ENCODE measurements at regions not wholly inside any gene's neighbourhood (a gene's known extent, or its start where the extent isn't known, plus 50 kb on each side); places are given as distances from the start of the nearest gene placed in this dataset.

DNA sequence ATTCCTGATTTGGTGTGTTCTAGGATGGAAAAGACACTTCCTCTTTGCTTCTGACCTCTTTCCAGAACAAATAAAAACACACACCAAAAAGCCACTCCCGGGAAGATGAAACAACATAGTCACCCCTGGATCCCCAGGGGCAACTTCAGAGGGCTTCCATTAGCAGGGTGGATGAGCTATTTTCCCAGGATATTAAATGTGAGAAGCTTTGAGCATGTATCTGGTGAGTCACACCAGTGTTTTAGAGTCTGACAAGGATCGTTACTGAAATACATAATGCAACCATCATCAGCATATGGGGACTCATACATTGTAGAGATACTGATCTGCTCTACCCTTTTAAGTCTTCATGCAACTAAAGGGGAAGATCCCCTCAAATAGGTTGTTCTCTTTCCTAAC lies 115.5 kb upstream of the ZNF438 start:
- TF ChIP-seq, protein P1, sequence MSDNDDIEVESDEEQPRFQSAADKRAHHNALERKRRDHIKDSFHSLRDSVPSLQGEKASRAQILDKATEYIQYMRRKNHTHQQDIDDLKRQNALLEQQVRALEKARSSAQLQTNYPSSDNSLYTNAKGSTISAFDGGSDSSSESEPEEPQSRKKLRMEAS (IDR thresholded peaks at IDR 0.05; ENCODE audit: low read depth, low read length), result no peak
- TF ChIP-seq POLR2A (IDR thresholded peaks at IDR 0.05; ENCODE audit: extremely low read depth, insufficient read length), result no peak
- TF ChIP-seq, protein P2, sequence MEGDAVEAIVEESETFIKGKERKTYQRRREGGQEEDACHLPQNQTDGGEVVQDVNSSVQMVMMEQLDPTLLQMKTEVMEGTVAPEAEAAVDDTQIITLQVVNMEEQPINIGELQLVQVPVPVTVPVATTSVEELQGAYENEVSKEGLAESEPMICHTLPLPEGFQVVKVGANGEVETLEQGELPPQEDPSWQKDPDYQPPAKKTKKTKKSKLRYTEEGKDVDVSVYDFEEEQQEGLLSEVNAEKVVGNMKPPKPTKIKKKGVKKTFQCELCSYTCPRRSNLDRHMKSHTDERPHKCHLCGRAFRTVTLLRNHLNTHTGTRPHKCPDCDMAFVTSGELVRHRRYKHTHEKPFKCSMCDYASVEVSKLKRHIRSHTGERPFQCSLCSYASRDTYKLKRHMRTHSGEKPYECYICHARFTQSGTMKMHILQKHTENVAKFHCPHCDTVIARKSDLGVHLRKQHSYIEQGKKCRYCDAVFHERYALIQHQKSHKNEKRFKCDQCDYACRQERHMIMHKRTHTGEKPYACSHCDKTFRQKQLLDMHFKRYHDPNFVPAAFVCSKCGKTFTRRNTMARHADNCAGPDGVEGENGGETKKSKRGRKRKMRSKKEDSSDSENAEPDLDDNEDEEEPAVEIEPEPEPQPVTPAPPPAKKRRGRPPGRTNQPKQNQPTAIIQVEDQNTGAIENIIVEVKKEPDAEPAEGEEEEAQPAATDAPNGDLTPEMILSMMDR (IDR thresholded peaks at IDR 0.05; ENCODE audit: low read depth, low read length), result no peak
- TF ChIP-seq MYC (IDR thresholded peaks at IDR 0.05; ENCODE audit: low read depth, low read length), result no peak
- DNase-seq (ENCODE audit: low read depth), result peak; percentile 52
- H3K4me3 ChIP-seq (ENCODE audit: low read depth, low read length), result peak overlapping the region; percentile 55

DNA sequence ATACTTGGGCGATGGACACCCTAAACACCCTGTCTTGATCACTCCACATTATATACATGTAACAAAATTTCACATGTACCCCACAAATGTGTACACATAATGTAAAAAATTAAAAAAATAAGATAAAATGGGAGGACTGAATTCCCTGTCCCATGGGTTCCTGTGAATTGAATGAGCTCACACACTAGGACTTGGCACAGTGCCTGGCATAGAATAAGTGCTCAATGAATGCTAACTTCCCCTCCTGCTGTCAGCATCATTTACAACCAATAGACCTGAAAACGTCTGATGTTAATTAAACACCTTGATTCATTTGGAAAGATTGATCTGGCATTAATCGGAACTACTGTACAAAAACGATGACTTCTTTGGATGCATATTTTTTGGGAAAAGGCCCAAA lies 117.3 kb upstream of the ZNF438 start:
- no peak for DNase-seq (ENCODE audit: low read depth)
- TF ChIP-seq, protein P1 (IDR thresholded peaks at IDR 0.05; ENCODE audit: low read depth, low read length), result no peak
- TF ChIP-seq POLR2A (IDR thresholded peaks at IDR 0.05; ENCODE audit: extremely low read depth, insufficient read length) (no peak), MYC (IDR thresholded peaks at IDR 0.05; ENCODE audit: low read depth, low read length) (no peak)
- TF ChIP-seq, protein P2 (IDR thresholded peaks at IDR 0.05; ENCODE audit: low read depth, low read length), result no peak
- no peak overlapping the region for H3K4me3 ChIP-seq (ENCODE audit: low read depth, low read length)

DNA sequence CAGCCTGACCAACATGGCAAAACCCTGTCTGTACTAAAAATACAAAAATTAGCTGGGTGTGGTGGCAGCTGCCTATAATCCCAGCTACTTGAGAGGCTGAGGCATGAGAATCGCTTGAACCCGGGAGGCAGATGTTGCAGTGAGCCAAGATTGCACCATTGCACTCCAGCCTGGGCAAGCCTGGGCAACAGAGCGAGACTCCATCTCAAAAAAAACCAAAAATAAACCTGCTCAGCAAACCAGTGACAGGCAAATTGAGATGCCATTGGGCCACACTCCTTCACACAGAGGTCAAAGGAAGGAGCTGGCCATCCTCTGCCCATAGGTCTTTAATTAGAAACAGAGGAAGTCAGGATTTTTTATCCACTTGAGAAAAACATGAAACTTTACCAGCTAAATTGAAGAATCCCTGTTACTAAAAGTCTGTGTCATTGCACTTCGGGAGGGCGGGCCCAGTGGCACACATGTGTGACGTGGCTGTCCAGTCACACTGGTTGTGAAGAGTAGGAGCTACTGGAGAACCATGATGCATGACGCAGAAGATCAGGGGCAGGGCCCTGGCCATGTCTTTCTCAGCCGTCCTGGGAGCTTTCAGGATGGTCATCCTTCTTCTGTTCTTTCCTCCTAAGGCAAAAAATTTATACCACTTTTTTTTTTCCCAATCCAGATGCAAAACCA lies 118.3 kb upstream of the ZNF438 start:
- no peak for DNase-seq (ENCODE audit: low read depth)

DNA sequence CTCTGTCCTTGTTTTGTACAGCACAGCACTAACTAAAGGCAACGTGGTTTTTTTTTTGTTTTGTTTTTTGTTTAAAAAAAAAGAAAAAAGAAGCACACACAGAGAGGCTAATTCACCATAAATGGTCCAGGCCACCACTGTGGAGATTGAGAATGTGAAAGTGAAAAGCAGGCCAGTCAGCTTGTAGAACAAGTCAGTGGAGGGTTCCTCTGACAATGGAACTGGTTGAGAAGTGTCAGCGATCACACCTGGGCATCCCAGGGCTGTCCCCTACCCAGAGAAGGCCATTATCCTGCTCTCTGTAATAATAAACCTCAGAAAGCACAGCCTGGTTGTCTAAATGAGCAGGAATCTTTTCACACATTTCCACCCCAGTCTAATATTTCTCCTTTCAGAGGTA lies 119.6 kb upstream of the ZNF438 start:
- no peak overlapping the region for H3K4me3 ChIP-seq (ENCODE audit: low read depth, low read length)
- TF ChIP-seq, protein P1 (IDR thresholded peaks at IDR 0.05; ENCODE audit: low read depth, low read length), result no peak
- no peak for TF ChIP-seq POLR2A (IDR thresholded peaks at IDR 0.05; ENCODE audit: extremely low read depth, insufficient read length)
- no peak for DNase-seq (ENCODE audit: low read depth)

More for the DNA sequence above, 118.3 kb upstream of the ZNF438 start:
- no peak overlapping the region for H3K4me3 ChIP-seq (ENCODE audit: low read depth, low read length)
- TF ChIP-seq, protein P2 (IDR thresholded peaks at IDR 0.05; ENCODE audit: low read depth, low read length), result no peak
- TF ChIP-seq, protein P1 (IDR thresholded peaks at IDR 0.05; ENCODE audit: low read depth, low read length), result no peak
- TF ChIP-seq POLR2A (IDR thresholded peaks at IDR 0.05; ENCODE audit: extremely low read depth, insufficient read length), result no peak
- TF ChIP-seq MYC (IDR thresholded peaks at IDR 0.05; ENCODE audit: low read depth, low read length), result no peak

DNA sequence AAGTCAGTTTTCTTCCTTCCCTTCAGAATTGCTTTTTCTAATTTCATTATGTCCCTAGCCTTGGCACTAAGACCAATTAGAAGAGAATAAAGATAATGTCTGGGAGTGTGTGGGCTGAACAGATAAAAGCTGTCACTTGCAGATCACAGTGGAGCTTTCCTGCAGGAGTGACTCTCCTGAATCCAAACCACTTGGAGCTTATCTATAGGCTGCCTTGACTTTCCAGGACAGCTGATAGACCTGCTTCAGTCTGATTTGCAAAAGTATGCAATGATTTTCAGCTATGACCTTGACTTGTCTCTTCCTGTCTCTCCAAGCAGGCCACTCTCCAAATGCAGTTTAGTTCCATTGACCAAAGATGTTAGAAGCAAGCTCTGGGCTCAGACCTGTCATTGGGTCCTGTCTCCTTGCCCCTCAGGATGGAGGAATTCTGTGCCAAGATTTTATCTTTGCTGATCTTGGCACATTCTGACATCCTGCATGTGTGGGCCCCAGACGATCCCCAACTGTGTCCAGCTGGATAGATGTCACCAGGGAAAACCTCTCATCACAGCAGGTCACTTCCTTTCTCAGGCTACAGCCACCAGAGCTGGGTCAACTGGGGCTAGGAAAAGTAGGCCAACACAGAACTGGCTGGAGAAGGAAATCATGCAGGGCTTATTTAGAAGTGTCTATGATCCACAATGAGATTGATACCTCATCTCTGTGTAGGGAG lies 120.9 kb upstream of the ZNF438 start:
- no peak for DNase-seq (ENCODE audit: low read depth)
- TF ChIP-seq POLR2A (IDR thresholded peaks at IDR 0.05; ENCODE audit: extremely low read depth, insufficient read length), result no peak
- TF ChIP-seq, protein P2 (IDR thresholded peaks at IDR 0.05; ENCODE audit: low read depth, low read length), result no peak
- TF ChIP-seq, protein P1 (IDR thresholded peaks at IDR 0.05; ENCODE audit: low read depth, low read length), result no peak
- TF ChIP-seq MYC (IDR thresholded peaks at IDR 0.05; ENCODE audit: low read depth, low read length), result no peak
- no peak overlapping the region for H3K4me3 ChIP-seq (ENCODE audit: low read depth, low read length)

DNA sequence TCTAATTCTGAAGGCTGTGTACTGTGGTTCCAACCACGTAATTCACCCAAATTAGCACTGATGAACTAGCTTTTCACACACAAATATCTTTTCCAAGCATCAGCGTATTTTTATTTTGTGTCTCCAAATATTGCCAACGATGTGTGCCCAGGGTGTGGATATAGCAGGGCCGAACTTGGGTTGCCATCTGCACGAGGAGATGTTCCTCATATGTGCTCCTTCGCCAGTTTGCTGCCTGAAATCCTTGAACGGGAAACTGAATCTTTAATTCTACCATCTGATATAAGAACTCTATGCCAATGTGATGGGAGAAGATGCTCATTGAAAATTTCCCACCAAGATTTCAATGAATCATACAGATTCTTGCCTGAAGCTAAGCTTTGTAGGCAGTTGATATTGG lies 121.5 kb upstream of the ZNF438 start:
- TF ChIP-seq POLR2A (IDR thresholded peaks at IDR 0.05; ENCODE audit: extremely low read depth, insufficient read length) (no peak), MYC (IDR thresholded peaks at IDR 0.05; ENCODE audit: low read depth, low read length) (no peak)
- TF ChIP-seq, protein P2 (IDR thresholded peaks at IDR 0.05; ENCODE audit: low read depth, low read length), result no peak
- TF ChIP-seq, protein P1 (IDR thresholded peaks at IDR 0.05; ENCODE audit: low read depth, low read length), result no peak
- H3K4me3 ChIP-seq (ENCODE audit: low read depth, low read length), result no peak overlapping the region
- DNase-seq (ENCODE audit: low read depth), result no peak

Data from NB4 (cell line).